MCF 10A (cell line): ENCODE measurements at regions not wholly inside any gene's neighbourhood (a gene's known extent, or its start where the extent isn't known, plus 50 kb on each side); places are given as distances from the start of the nearest gene placed in this dataset.

Experiments used
- BruUV-seq: library from RNA; stranded (reverse); fragments of 400-500 nt; replicated peaks from 2 replicates; lab custom pipeline; 2021; lab: Mats Ljungman, UMichigan
- CTCF ChIA-PET: fragments of 300-600 bp; sonication (Branson Sonifier 250); formaldehyde crosslinking; extraction: SDS; loops from one replicate; lab custom pipeline; 2021; ENCODE audit warnings: antibody characterized with exemption, inconsistent platforms; lab: Yijun Ruan, JAX
- POLR2A ChIA-PET: fragments of 300-600, 350-650 bp; sonication (Branson Sonifier 250); formaldehyde crosslinking; extraction: SDS; loops from one replicate; lab custom pipeline; 2020; ENCODE audit warnings: antibody characterized with exemption, inconsistent platforms; lab: Yijun Ruan, JAX
- DNase-seq: peaks from one replicate; pipeline ENCODE4 v3.0.0-alpha.2; 2018; ENCODE audit not compliant: unreplicated experiment
- H3K27ac Mint-ChIP-seq: one replicate; pipeline ENCODE4 v1.8.0; 2022; ENCODE audit warnings: mild to moderate bottlenecking, low read depth, mixed read lengths; ENCODE audit not compliant: unreplicated experiment
- H3K27me3 Mint-ChIP-seq: one replicate; pipeline ENCODE4 v1.8.0; 2022; ENCODE audit warnings: mixed read lengths; ENCODE audit not compliant: insufficient read depth, unreplicated experiment
- H3K36me3 Mint-ChIP-seq: one replicate; pipeline ENCODE4 v1.8.0; 2022; ENCODE audit warnings: mild to moderate bottlenecking, moderate library complexity, mixed read lengths; ENCODE audit not compliant: insufficient read depth, unreplicated experiment
- H3K4me1 Mint-ChIP-seq: one replicate; pipeline ENCODE4 v1.8.0; 2022; ENCODE audit warnings: mixed read lengths; ENCODE audit not compliant: insufficient read depth, unreplicated experiment
- H3K4me3 Mint-ChIP-seq: one replicate; pipeline ENCODE4 v1.8.0; 2022; ENCODE audit warnings: mild to moderate bottlenecking, moderate library complexity, mixed read lengths; ENCODE audit not compliant: unreplicated experiment
- H3K9me3 Mint-ChIP-seq: one replicate; pipeline ENCODE4 v1.8.0; 2022; ENCODE audit warnings: mixed read lengths; ENCODE audit not compliant: unreplicated experiment
- CTCF ChIP-seq: fragments of 200-600 bp; IDR thresholded peaks from one replicate; pipeline ENCODE4 v1.8.0; 2022; ENCODE audit warnings: antibody characterized with exemption, mild to moderate bottlenecking; ENCODE audit not compliant: unreplicated experiment
- intact Hi-C: fragments of 100-400 bp; cut with micrococcal nuclease; formaldehyde crosslinking; loops from 2 replicates; pipeline ENCODE4 v1.14.1; 2022

DNA sequence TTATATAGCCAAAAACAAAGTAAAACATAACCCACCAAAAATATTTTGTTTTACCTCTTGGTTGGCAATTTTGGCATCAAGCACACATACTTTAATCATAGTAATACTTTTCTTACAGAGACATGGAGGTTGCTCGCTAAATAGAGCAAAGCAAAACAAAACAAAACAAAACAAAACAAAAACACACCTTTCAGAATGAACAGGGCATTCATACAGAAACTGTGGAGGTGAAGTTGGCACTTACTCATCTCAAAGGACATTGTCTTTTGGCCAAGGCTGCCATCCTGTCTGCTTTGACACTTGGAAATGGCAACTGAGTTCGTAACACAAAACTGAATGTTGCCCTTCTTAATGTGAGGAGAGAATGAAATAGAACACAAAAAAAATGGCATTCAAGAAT, 773.1 kb downstream of the USP25 start:
- Mint-ChIP-seq H3K36me3 (no peaks in the 10 kb centered on the region), H3K27ac (no peak overlapping the region), H3K4me3 (no peak overlapping the region), H3K9me3 (peaks cover 7% of the 10 kb centered on the region), H3K27me3 (no peaks in the 10 kb centered on the region), H3K4me1 (peaks cover 4% of the 10 kb centered on the region)
- BruUV-seq: no TSS peak
- ChIA-PET POLR2A (no interaction called here), CTCF (no interaction called here)
- no peak for TF ChIP-seq CTCF
- no peak for DNase-seq
- intact Hi-C loops: no loop called here

GRCh38 chr21:16504281-16504680, 774.5 kb downstream of the USP25 start:
- DNase-seq: no peak
- BruUV-seq: no TSS peak
- Mint-ChIP-seq H3K27me3 (no peaks in the 10 kb centered on the region), H3K36me3 (no peaks in the 10 kb centered on the region), H3K27ac (no peak overlapping the region), H3K4me1 (peaks cover 4% of the 10 kb centered on the region), H3K4me3 (no peak overlapping the region), H3K9me3 (peaks cover 7% of the 10 kb centered on the region)
- no peak for TF ChIP-seq CTCF
- ChIA-PET POLR2A (interaction anchor here (0.6 kb wide), 1 partner anchor 171 kb away, joined by 3 read pairs; no protein-coding TSS in a partner anchor), CTCF (no interaction called here)
- intact Hi-C loops: no loop called here

DNA sequence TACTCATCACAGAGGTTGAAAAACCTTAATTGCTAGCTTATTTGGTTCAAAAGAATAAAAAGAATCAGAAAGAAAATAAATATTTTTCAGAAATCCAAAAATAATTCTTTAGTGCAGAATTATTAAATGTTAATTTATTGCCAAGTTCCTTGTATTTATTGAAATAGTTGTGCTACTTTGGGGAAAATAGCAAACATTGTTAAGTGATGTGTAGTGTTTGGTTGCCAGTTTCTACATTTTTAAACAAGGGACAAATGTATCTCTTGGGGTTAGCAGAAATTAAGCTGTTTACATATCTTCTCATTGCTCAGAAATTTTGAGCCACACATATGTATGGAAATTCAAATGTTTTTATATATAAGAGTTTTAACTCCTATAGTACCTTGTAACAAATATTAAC, 775.0 kb downstream of the USP25 start:
- H3K4me1 Mint-ChIP-seq: peaks cover 6% of the 10 kb centered on the region
- TF ChIP-seq CTCF: no peak
- ChIA-PET CTCF (interaction anchor here (1.6 kb wide), 1 partner anchor 15 kb away, joined by 3 read pairs; no protein-coding TSS in a partner anchor), POLR2A (no interaction called here)
- no peaks in the 10 kb centered on the region for H3K27me3 Mint-ChIP-seq
- H3K27ac Mint-ChIP-seq: no peak overlapping the region
- H3K9me3 Mint-ChIP-seq: peaks cover 7% of the 10 kb centered on the region
- DNase-seq: no peak
- H3K4me3 Mint-ChIP-seq: no peak overlapping the region
- H3K36me3 Mint-ChIP-seq: no peaks in the 10 kb centered on the region
- BruUV-seq: no TSS peak
- intact Hi-C loops: no loop called here

DNA sequence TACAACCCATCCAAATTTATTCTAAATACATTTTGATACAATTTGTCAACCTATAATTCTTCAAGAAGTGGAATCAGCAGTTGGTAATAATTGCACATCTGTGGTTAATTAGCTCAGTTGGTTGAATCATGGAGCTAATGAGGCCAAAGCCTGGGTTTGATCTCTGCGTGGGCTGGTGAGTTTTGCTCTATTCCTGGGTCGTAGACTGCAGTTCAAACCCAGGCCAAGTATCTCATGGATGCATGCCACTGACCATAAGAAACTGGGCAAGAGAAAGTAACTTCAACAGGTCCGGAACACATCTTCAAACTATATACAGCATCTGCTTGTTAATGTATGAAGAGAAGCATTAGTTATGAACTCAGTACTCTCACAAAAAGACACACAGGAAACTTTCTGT, 779.7 kb downstream of the USP25 start:
- no peak for DNase-seq
- intact Hi-C loops: no loop called here
- ChIA-PET POLR2A (no interaction called here), CTCF (no interaction called here)
- Mint-ChIP-seq H3K4me1 (peaks cover 10% of the 10 kb centered on the region), H3K27ac (no peak overlapping the region), H3K4me3 (no peak overlapping the region), H3K36me3 (no peaks in the 10 kb centered on the region), H3K27me3 (no peaks in the 10 kb centered on the region), H3K9me3 (no peaks in the 10 kb centered on the region)
- TF ChIP-seq CTCF: no peak
- no TSS peak for BruUV-seq
